ENCODE measurements at regions not wholly inside any gene's neighbourhood (a gene's known extent, or its start where the extent isn't known, plus 50 kb on each side); places are given as distances from the start of the nearest gene placed in this dataset.

DNA sequence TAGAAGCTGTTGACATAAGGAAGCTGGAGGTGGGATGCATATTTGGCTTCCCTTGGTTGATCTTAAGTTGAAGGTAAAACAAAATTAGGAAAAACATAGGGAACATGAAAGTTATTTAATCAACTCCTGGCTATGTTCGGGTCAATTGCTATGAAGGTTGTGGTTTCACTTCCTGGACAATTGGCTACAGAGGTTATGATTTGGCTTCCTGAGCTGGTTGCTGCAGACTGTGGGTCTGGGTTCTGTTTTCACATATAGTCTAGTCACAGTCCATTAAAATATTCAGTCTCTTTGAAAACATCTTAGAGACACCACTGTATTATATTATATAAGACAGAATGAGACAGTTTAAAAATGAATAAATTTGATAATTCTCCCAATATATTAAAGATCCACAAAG, 895.2 kb upstream of the USP15 start:
- intact Hi-C loops (cut with DNase I): no loop called here
- TF ChIP-seq, protein P1, sequence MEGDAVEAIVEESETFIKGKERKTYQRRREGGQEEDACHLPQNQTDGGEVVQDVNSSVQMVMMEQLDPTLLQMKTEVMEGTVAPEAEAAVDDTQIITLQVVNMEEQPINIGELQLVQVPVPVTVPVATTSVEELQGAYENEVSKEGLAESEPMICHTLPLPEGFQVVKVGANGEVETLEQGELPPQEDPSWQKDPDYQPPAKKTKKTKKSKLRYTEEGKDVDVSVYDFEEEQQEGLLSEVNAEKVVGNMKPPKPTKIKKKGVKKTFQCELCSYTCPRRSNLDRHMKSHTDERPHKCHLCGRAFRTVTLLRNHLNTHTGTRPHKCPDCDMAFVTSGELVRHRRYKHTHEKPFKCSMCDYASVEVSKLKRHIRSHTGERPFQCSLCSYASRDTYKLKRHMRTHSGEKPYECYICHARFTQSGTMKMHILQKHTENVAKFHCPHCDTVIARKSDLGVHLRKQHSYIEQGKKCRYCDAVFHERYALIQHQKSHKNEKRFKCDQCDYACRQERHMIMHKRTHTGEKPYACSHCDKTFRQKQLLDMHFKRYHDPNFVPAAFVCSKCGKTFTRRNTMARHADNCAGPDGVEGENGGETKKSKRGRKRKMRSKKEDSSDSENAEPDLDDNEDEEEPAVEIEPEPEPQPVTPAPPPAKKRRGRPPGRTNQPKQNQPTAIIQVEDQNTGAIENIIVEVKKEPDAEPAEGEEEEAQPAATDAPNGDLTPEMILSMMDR (IDR thresholded peaks at IDR 0.05): no peak
- no peak overlapping the region for H3K4me3 ChIP-seq
- H3K27ac ChIP-seq: no peak overlapping the region
- no peaks in the 10 kb centered on the region for H3K4me1 ChIP-seq
- H3K36me3 ChIP-seq: no peaks in the 10 kb centered on the region
- no peak for DNase-seq (ENCODE audit: low spot score in 2 of 2)
- no peaks in the 10 kb centered on the region for H3K27me3 ChIP-seq
- no peaks in the 10 kb centered on the region for H3K9me3 ChIP-seq

DNA sequence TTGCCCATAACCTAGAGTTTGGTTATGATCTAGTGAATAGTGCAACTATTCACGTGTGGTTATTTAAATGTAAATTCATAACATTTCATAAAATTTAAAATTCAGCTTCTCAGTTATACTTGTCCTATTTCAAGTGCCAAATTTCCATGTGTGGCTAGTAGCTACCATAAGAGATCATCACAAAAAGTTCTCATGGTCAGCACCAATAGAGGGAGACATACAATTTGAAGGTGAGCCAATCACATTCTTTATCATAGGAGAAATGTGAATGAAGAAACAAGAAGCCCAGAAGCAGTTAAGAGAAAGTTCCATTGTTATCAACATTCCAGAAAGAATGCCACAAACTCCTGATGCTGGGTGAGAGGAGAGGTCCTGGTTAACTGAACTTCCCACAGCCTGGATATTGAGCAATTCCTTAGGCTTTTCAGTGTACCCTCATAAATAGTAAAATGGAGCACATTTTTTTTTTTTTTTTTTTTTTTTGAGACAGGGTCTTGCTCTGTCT, 892.9 kb upstream of the USP15 start:
- Histone ChIP-seq H3K4me3 (no peak overlapping the region), H3K36me3 (no peaks in the 10 kb centered on the region), H3K4me1 (no peaks in the 10 kb centered on the region), H3K27me3 (no peaks in the 10 kb centered on the region), H3K27ac (no peak overlapping the region), H3K9me3 (no peaks in the 10 kb centered on the region)
- DNase-seq (ENCODE audit: low spot score in 2 of 2): no peak
- intact Hi-C loops (cut with DNase I): no loop called here
- TF ChIP-seq, protein P1 (IDR thresholded peaks at IDR 0.05): no peak

- Histone ChIP-seq H3K36me3 (no peaks in the 10 kb centered on the region), H3K9me3 (no peaks in the 10 kb centered on the region), H3K4me1 (no peaks in the 10 kb centered on the region), H3K27me3 (no peaks in the 10 kb centered on the region), H3K4me3 (no peak overlapping the region), H3K27ac (no peak overlapping the region)
- TF ChIP-seq, protein P1 (IDR thresholded peaks at IDR 0.05): no peak
- no peak for DNase-seq (ENCODE audit: low spot score in 2 of 2)
- intact Hi-C loops (cut with DNase I): no loop called here
These were observed 890.8 kb upstream of the USP15 start for GRCh38 chr12:61369241-61369910.

DNA sequence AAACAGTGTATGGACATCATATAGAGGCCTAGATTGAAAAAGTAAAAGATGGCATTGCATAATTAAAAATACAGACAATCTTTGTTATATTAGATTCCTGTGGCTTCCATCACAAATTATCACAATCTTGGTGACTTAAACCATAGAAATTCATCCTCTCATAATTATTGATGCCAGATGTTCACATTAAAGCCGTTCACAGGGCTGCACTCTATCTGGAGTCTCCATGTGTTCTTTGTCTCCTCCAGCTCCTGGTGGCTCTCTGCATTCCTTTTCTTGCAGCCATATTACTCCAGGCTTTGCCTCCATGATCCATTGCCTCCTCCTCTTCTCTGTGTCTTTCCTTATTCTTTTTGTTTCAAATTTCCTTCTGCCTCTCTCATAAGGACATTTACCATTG, 875.7 kb upstream of the USP15 start:
- intact Hi-C loops (cut with DNase I): no loop called here

GRCh38 chr12:61385771-61386170, 874.4 kb upstream of the USP15 start:
- Histone ChIP-seq H3K27ac (no peak overlapping the region), H3K36me3 (no peaks in the 10 kb centered on the region), H3K4me1 (no peaks in the 10 kb centered on the region), H3K27me3 (no peaks in the 10 kb centered on the region), H3K4me3 (no peak overlapping the region), H3K9me3 (no peaks in the 10 kb centered on the region)
- intact Hi-C loops (cut with DNase I): no loop called here
- no peak for DNase-seq (ENCODE audit: low spot score in 2 of 2)
- TF ChIP-seq, protein P1 (IDR thresholded peaks at IDR 0.05): no peak

More for the DNA sequence above, 875.7 kb upstream of the USP15 start:
- Histone ChIP-seq H3K9me3 (no peaks in the 10 kb centered on the region), H3K36me3 (no peaks in the 10 kb centered on the region), H3K4me1 (no peaks in the 10 kb centered on the region), H3K4me3 (no peak overlapping the region), H3K27ac (no peak overlapping the region), H3K27me3 (no peaks in the 10 kb centered on the region)
- DNase-seq (ENCODE audit: low spot score in 2 of 2): no peak
- TF ChIP-seq, protein P1 (IDR thresholded peaks at IDR 0.05): no peak

All from ascending aorta (tissue), 2 donors.